ENCODE measurements at regions not wholly inside any gene's neighbourhood (a gene's known extent, or its start where the extent isn't known, plus 50 kb on each side); places are given as distances from the start of the nearest gene placed in this dataset.

DNA sequence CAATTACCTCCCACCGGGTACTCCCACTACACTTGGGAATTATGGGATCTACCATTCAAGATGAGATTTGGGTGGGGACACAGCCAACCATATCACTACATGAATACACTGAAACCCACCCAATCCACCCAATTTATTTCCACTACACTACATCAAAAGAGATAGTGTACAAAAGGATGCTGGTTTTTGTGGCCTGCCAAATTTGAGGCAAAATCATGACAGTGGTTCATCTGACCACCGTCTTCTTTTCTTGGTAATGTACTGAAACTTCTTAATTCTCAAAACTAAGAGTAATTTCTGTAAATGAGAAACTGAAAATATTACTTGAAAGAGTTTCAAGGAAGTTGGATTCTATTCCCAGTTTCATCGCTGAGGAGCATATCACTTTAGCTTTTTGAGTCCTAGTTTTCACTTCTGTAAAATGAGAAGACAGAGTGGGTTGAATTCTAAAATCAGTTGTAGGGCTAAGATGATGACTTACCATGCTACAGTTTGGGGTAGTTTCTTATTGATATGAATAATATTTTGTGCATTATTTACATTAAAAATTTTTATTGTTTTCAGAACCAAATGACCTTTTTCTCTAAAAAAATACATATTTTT lies 360.4 kb upstream of the CNTN6 start:
- 15% methylated on average over 3 of the region's 3 CpGs for WGBS (ENCODE audit: low lambda C conversion rate)
- no peak overlapping the region for H2AFZ ChIP-seq (ENCODE audit: low read length)
- ATAC-seq (no peak), FAIRE-seq (no peak), DNase-seq (ENCODE audit: low spot score) (no peak)
- BruUV-seq (replicated peaks), result no TSS peak
- intact Hi-C loops (cut with micrococcal nuclease; ENCODE audit: unreplicated experiment), result no loop called here
- no peak overlapping the region for H3K4me2 ChIP-seq (ENCODE audit: low read depth, low read length)
- ChIA-PET POLR2A (no interaction called here), CTCF (ENCODE audit: low intra/inter-chr PET ratio, low total read pairs) (no interaction called here)
- H3K27me3 ChIP-seq (ENCODE audit: control insufficient read depth in 1 of 2, insufficient read depth in 2 of 2, low read length in 2 of 2), result no peaks in the 10 kb centered on the region
- no peaks in the 10 kb centered on the region for H3K4me1 ChIP-seq (ENCODE audit: insufficient read depth, low read length)
- H4K20me1 ChIP-seq (ENCODE audit: insufficient read depth, low read length), result no peaks in the 10 kb centered on the region
- H3K79me2 ChIP-seq (ENCODE audit: insufficient read depth, low read length), result no peaks in the 10 kb centered on the region
- TF ChIP-seq ZNF326 (CRISPR knock-in tag; IDR thresholded peaks at IDR 0.05; ENCODE audit: borderline replicate concordance), result no peak
- no peak for TF ChIP-seq ZFP36L1 (CRISPR knock-in tag; IDR thresholded peaks at IDR 0.05)
- TF ChIP-seq SIX1 (CRISPR knock-in tag; IDR thresholded peaks at IDR 0.05; ENCODE audit: borderline replicate concordance), result no peak
- TF ChIP-seq KLF15 (CRISPR knock-in tag; IDR thresholded peaks at IDR 0.05; ENCODE audit: borderline replicate concordance), result no peak
- TF ChIP-seq, protein P1, sequence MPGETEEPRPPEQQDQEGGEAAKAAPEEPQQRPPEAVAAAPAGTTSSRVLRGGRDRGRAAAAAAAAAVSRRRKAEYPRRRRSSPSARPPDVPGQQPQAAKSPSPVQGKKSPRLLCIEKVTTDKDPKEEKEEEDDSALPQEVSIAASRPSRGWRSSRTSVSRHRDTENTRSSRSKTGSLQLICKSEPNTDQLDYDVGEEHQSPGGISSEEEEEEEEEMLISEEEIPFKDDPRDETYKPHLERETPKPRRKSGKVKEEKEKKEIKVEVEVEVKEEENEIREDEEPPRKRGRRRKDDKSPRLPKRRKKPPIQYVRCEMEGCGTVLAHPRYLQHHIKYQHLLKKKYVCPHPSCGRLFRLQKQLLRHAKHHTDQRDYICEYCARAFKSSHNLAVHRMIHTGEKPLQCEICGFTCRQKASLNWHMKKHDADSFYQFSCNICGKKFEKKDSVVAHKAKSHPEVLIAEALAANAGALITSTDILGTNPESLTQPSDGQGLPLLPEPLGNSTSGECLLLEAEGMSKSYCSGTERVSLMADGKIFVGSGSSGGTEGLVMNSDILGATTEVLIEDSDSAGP (CRISPR knock-in tag; IDR thresholded peaks at IDR 0.05; ENCODE audit: borderline replicate concordance), result no peak
- no peak for TF ChIP-seq SRF (IDR thresholded peaks at IDR 0.05; ENCODE audit: low read depth, low read length)
- TF ChIP-seq ZNF776 (CRISPR knock-in tag; IDR thresholded peaks at IDR 0.05), result no peak
- no peak for TF ChIP-seq ZNF768 (CRISPR knock-in tag; IDR thresholded peaks at IDR 0.05)
- TF ChIP-seq, protein P2, sequence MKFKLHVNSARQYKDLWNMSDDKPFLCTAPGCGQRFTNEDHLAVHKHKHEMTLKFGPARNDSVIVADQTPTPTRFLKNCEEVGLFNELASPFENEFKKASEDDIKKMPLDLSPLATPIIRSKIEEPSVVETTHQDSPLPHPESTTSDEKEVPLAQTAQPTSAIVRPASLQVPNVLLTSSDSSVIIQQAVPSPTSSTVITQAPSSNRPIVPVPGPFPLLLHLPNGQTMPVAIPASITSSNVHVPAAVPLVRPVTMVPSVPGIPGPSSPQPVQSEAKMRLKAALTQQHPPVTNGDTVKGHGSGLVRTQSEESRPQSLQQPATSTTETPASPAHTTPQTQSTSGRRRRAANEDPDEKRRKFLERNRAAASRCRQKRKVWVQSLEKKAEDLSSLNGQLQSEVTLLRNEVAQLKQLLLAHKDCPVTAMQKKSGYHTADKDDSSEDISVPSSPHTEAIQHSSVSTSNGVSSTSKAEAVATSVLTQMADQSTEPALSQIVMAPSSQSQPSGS (CRISPR knock-in tag; IDR thresholded peaks at IDR 0.05), result no peak
- TF ChIP-seq ZMYM4 (CRISPR knock-in tag; IDR thresholded peaks at IDR 0.05), result no peak
- in situ Hi-C loops (cut with HindIII; ENCODE audit: extremely low pct_ligation_motif_present, low pct_unique_long_range_greater_than_20kb), result no loop called here
- peaks cover 83% of the 10 kb centered on the region for H3K9me3 ChIP-seq (ENCODE audit: low read length)
- H3K27ac ChIP-seq (ENCODE audit: extremely low read length, insufficient read depth, low read length), result no peak overlapping the region
- H3K4me3 ChIP-seq (replicated peaks in 1 of 3; ENCODE audit: insufficient read depth in 1 of 3, low read depth in 2 of 3, low read length in 3 of 3), result no peak overlapping the region
- H3K9ac ChIP-seq (ENCODE audit: insufficient read depth, low read depth, low read length), result no peak overlapping the region
- no peaks in the 10 kb centered on the region for H3K36me3 ChIP-seq (replicated peaks in 1 of 2; ENCODE audit: control insufficient read depth in 1 of 2, insufficient read depth in 2 of 2, low read length in 2 of 2)

Data from HepG2 (cell line).